NCI-H446 (cell line): ENCODE measurements at regions not wholly inside any gene's neighbourhood (a gene's known extent, or its start where the extent isn't known, plus 50 kb on each side); places are given as distances from the start of the nearest gene placed in this dataset.
A peak's percentile ranks its signal among the peaks of the same experiment; 100 is the strongest.

Experiments used
- DNase-seq, 2 experiments: peaks; one replicate each; lab custom pipeline; 2025; lab: John Stamatoyannopoulos, UW

DNA sequence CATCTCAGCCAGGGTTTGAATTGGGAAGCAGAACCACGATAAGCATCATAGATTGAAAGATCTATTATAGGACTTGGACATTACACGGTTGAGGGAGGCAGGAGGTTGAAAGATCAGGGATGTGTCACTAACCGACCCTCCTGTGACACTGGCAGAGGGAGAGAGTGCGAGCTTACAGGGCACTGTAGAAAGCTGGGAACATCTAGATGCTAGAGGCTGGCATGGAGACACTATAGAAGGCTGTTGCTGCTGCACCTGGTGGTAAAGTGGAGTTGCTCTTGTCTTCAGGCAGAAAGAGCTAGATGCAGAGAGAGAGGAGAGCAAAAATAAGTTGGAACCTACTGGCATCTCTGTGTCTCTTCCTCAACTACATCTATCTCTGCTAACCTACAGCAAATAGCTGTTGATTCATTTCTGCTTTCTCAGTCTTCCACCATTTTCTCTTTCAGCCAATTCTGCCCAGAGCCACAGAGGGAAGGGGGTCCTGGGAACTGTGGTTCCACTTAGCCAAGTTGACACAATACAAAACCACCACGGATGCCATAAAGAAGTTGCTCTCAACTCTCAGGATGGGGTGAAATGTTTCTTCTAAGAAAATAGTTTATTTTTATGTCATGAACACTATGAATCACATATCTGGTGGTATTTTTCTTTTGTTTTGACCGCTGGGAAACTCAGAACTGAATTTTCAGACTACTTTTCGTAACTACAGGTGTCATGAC is 155.9 kb downstream of the ZNF281 start:
- no peak for DNase-seq

- DNase-seq, result no peak
Measured at GRCh38 chr1:200252531-200252930, 157.3 kb downstream of the ZNF281 start.

- DNase-seq, result no peak
Measured at GRCh38 chr1:200250469-200250868, 159.4 kb downstream of the ZNF281 start.

DNA sequence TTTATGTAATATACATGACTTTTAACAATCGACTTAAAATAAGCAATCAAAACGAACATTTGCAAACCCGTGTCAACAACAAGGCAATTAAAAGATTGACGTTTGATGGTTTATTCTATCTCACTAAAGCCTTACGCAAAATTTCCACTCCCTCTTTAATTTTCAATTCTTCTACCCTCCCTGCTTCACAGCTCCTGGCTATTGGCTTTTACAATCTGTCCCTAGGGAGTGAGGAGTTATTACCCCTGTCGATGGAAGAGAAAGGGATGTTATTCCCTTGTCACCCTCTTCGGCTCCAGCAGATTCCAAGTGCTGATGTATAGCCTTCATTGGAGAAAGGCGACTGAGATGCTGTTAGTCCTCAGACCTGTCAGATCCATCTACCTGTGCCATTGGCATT is 161.3 kb downstream of the ZNF281 start:
- no peak for DNase-seq

GRCh38 chr1:200247518-200247917 is 162.3 kb downstream of the ZNF281 start:
- no peak for DNase-seq

DNA sequence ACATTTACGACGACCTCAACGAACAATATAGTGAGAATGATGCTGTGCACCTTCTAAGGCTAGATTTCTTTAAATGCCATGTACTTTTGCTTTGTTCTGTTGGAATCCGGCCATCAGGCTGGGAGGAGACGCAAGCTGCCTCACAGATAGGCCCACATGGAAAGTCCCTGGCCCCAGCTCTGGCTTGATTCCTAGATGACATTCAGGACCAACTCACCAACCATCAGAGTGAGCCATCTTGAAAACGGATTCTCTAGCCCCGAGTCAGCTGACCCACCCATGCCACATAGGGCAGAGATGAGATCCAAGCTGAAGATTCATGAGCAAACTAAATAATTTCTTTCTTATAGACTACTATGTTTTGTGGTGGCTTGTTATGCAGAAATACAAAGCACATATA is 164.4 kb downstream of the ZNF281 start:
- peak in 1 of 2 experiments; percentile 15 for DNase-seq

DNA sequence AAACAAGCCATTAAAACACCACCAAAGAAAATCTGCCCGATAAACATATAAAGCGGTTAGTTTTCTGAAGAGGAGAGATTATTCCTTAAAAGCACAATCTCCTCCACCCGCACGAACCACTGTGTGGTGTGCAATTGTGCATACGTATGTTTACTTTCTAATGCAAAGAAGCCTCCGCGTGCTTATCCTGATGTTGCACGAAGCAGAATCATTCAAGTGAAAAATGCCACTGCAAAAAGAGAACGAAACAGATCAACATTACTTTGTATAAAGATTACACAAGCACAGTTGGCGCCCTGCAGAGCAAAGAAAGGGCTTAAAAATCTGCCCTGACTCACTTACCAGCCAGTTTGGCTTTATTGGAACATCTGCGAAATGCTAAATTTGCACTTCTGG is 166.8 kb downstream of the ZNF281 start:
- peak in 1 of 2 experiments; percentile 44 for DNase-seq

- peak in 1 of 2 experiments; percentile 28 for DNase-seq
Measured at GRCh38 chr1:200242110-200243041, 167.5 kb downstream of the ZNF281 start.

- DNase-seq, result no peak
Measured at GRCh38 chr1:200240656-200241055, 169.2 kb downstream of the ZNF281 start.

DNA sequence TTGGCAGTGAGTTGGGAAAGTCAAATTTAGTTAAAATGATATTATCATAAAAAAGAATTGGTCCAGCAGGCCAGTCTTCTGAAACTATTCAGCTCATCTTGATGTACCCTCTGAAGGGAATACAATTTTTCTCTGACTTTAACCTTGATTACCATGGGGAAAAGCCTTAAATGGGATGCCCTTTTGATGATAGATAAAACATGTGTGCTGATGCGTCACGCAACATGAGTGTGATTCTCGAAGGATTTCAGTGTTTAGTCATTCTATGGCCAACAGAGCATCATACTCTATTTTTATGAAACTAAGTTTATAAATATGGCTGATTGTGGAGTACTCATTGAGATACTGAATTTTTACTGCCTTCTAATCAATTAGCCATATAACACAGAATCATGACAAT is 171.5 kb downstream of the ZNF281 start:
- no peak for DNase-seq

GRCh38 chr1:200237066-200237465 is 172.8 kb downstream of the ZNF281 start:
- DNase-seq, result no peak

GRCh38 chr1:200234938-200235337 is 174.9 kb downstream of the ZNF281 start:
- DNase-seq, result no peak

DNA sequence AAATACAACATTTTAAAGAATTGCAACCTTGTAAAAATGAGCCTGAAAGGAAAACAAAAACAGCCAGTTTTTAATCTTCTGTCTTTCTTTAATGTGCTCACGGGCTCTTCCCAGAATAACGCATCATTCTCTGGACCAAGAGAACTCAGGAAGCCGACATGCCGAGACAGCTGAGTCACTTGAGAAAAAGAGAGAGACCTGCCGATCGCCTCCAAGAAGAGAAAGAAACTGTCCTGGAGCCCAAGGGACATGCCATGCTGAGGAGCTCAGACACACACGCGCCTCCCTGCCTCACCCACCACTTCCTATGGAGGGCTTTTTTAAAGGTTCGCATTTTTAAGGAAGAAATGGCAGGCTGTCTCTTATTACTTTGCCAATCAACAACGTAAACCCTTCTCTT is 176.4 kb downstream of the ZNF281 start:
- DNase-seq, result no peak

GRCh38 chr1:200231787-200232231 is 178.0 kb downstream of the ZNF281 start:
- DNase-seq, result no peak

DNA sequence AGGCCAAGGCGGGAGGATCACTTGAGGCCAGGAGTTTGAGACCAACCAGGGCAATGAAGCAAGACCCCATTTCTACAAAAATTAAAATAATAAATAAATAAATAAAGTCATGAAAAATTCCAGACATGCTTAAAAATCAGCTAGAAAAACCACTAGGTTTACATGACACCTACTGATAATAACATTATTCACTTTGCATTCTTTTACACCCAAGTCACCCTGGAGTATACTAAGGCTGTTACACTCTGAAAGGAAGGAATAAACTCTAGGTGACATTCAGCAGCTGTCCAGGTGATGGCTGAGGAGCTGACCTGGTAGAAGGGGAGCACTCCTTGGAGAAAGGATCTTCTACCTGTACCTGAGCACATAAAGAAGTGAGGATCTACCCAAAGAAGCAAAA is 179.2 kb downstream of the ZNF281 start:
- DNase-seq, result no peak

DNA sequence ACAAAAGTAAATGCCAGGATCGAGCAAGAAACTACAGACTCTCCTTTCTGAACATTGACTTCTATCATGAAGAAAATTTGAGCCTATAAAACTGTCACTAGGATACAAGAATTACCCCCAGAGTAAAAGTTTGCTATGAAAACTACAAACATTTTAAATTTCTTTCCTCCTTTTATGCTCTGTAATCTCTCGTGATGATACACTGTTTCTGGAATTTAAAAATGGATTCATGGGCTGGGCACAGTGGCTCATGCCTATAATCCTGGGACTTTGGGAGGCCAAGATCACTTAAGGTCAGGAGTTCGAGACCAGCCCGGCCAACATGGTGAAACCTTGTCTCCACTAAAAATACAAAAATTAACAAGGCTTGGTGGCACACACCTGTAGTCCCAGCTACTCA is 181.3 kb downstream of the ZNF281 start:
- DNase-seq, result no peak

DNA sequence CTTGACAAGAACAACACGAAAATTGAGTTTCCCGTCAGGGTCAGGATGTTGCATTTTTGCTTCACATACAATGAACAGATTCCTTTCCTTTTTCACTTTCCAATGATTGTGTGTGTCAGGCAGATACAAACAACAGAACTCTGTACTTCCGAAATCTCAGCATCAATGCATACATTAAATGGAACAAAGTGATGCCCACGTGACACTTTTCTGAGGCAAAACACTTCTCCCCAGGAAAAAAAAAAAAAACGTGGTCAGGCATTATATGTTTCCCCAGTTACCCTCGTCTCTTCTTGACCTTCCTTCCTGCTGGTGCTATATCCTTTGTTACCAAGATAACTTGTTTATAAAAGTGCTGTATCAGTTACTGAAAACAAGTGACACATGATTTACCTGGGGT is 181.8 kb downstream of the ZNF281 start:
- DNase-seq, result no peak
